Hepatocyte (in vitro differentiated cells): ENCODE measurements at regions not wholly inside any gene's neighbourhood (a gene's known extent, or its start where the extent isn't known, plus 50 kb on each side); places are given as distances from the start of the nearest gene placed in this dataset.

ENCODE experiments used
- EZH2 ChIP-seq: fragments of 200-600 bp; sonication (generic); IDR thresholded peaks from 2 replicates; pipeline ENCODE4 v1.6.1; 2016; ENCODE audit warnings: antibody characterized with exemption, mild to moderate bottlenecking, borderline replicate concordance
- TF ChIP-seq, protein P1 (sequence below): fragments of 200-600 bp; sonication (generic); IDR thresholded peaks from 2 replicates; pipeline ENCODE4 v1.5.1; 2016; ENCODE audit warnings: antibody characterized with exemption, mild to moderate bottlenecking; ENCODE audit not compliant: poor library complexity

DNA sequence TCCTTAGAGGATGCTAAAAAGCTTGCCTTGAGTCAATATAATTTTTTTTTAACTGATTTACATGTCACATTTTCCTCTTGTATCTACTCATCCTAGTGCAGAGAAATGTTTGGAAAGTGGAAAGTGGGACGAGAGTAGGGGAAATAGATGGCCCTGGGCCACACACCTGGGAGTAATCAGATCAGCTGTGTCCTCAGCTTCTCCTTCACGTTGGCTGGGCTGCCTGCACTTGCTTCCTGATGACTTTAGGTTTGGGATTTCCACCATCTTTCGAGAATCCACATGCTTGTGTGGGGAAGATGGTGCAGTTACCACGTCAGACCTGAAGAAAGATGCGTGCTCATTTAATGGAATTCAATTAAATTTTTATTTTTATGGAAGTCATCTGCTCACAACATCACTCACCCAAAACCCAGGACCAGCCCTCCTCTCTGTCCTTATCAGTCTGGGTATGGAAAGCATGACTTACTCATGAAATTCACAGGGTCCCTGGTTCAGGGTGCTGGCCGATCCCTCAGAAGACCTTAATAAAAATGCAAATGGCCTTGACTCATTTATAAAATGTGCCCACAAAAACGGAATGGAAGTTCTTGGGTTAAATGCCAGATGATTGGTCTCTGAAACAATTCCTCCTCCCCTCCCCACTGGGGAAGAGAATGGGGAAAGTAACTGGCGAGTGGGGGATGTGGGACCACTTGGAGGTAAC lies 74.5 kb upstream of the TIAM2 start:
- TF ChIP-seq, protein P1, sequence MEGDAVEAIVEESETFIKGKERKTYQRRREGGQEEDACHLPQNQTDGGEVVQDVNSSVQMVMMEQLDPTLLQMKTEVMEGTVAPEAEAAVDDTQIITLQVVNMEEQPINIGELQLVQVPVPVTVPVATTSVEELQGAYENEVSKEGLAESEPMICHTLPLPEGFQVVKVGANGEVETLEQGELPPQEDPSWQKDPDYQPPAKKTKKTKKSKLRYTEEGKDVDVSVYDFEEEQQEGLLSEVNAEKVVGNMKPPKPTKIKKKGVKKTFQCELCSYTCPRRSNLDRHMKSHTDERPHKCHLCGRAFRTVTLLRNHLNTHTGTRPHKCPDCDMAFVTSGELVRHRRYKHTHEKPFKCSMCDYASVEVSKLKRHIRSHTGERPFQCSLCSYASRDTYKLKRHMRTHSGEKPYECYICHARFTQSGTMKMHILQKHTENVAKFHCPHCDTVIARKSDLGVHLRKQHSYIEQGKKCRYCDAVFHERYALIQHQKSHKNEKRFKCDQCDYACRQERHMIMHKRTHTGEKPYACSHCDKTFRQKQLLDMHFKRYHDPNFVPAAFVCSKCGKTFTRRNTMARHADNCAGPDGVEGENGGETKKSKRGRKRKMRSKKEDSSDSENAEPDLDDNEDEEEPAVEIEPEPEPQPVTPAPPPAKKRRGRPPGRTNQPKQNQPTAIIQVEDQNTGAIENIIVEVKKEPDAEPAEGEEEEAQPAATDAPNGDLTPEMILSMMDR, result no peak
- no peak for TF ChIP-seq EZH2
